Tongue (tissue), 1 donor: ENCODE measurements at regions not wholly inside any gene's neighbourhood (a gene's known extent, or its start where the extent isn't known, plus 50 kb on each side); places are given as distances from the start of the nearest gene placed in this dataset.
"Not testable (repeated sequence)": the region's sequence is repeated elsewhere in the genome, so short reads cannot be mapped to it uniquely, and the experiment has no call there.

Experiments
- DNase-seq: peaks from one replicate; pipeline ENCODE4 v3.0.0-alpha.2; 2015

DNA sequence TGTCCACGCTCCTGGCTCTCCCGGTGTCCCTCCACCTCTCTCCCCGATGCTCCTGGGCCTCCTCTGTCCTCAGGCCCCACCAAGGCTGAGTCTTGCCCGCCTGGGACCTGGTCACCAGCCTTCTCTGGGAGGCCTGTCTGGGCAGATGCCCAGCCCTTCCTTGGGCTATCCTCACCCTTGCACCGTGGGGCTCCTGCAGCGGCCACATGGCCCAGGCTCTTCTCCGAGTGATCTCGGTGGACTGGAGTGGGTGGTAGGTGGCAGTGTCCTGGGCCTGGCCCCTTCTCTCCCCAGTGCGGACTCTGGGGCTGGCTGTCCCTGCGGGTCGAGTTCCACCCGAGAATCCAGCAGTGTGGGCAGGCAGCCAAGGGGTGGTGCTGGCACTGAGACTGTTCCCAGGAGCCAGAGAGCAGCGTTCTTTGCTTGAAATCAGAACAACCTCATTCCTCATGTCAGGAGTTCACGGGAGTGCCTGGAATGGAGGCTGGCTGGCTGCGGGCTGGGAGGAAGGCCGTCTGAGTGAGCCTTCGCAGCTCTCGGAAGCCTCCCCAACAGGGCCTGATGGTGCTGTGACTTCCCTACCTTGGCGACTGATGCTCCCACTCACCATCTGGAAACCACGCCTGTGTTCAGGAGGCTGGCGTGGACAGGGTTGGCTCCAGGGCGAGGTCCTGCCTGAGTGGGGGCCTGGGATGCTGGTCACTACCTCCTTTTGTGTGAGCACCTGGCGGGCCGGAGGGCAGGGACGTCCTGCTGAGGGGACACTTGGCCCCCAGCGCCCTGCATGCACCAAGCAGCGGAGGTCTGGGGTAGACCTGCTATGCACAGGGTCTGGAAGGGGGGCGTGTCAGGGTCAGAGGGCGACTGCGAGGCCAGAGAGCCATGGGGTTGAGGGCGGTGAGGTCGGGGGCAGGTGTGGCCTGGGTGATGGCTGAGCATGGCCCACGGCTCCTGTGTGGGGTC is 113.9 kb downstream of the TMEM121 start:
- not testable (repeated sequence) for DNase-seq

DNA sequence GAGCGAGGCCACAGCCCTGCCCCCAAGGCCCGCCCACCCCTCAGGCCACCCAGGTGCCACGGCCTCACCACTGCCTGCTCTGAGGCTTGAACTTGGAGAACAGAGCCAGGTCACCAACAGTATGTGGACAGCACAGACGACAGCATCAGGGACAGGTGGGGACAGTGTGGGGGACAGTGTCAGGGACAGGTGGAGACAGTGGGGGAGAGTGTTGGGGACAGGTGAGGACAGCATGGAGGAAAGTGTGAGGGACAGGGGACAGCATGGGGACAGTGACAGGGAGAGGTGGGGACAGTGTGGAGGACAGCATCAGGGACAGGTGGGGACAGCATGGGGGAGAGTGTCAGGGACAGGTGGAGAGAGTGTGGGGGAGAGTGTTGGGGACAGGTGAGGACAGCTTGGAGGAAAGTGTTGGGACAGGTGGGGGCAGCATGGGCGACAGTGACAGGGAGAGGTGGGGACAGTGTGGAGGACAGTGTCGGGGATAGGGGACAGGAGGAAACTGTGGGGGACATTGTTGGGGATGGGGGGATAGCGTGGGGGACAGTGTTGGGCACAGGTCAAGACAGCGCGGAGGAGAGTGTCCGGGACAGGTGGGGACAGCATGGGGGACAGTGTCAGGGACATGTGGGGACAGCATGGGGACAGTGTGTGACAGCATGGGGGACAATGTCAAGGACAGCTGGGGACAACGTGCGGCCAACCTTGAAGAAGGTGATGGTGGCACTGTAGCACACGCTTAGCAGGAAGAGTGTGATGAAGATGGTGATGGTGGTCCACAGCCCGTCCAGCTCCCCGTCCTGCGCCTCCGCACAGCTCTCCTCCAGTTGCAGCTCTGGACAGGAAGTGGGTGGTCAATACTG is 114.9 kb downstream of the TMEM121 start:
- DNase-seq: no peak

DNA sequence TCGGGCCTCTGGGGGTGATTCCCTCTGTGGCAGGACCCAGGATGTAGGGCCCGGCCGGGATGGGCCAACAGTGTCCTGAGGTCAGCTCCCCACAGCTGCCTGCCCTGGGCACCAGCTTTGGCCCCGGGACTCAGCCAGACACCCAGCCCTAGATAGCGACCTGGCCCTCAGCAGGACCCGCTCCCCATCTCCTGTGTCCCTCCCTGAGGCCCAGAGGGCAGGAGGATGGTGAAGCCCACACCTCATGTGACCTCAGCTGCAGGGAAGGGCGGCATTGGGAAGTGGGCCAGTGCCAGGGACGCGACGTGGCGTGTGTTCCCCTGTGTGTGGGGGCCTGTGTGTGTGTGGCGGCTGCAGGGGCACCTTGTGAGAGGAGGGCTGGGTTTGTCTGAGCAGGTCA is 115.6 kb downstream of the TMEM121 start:
- not testable (repeated sequence) for DNase-seq

DNA sequence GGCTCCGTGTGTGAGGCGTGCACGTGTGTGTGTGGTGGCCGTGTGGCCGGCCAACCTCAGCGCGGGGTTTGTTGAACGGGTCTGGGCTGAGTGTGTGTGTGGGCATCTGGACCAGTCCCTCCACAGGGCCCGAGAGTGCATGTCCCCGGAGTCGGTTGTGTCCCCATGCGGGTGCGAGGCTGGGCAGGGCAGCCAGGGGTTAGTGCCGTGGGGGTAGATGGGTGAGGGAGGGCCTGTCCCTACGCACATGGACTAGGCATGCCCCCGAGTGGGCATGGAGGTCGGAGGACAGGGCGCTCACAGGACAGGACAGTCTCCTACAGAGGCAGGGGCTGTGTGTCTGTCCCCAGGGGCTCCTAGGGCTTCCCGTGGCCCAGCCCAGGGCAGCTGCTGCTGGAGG is 116.1 kb downstream of the TMEM121 start:
- DNase-seq: not testable (repeated sequence)

DNA sequence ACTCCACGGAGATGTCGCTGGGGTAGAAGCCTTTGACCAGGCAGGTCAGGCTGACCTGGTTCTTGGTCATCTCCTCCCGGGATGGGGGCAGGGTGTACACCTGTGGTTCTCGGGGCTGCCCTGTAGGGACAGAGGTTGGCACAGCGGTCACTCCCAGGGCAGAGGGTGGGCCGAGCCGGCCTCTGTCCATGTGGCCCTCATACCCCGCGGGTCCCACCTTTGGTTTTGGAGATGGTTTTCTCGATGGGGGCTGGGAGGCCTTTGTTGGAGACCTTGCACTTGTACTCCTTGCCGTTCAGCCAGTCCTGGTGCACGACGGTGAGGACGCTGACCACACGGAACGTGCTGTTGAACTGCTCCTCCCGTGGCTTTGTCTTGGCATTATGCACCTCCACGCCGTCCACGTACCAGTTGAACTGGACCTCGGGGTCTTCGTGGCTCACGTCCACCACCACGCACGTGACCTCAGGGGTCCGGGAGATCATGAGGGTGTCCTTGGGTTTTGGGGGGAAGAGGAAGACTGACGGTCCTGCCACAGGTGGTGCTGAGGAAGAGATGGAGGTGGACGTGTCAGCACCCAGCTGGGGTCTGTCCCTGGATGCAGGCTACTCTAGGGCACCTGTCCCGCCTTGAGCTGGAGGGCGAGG is 117.1 kb downstream of the TMEM121 start:
- not testable (repeated sequence) for DNase-seq

DNA sequence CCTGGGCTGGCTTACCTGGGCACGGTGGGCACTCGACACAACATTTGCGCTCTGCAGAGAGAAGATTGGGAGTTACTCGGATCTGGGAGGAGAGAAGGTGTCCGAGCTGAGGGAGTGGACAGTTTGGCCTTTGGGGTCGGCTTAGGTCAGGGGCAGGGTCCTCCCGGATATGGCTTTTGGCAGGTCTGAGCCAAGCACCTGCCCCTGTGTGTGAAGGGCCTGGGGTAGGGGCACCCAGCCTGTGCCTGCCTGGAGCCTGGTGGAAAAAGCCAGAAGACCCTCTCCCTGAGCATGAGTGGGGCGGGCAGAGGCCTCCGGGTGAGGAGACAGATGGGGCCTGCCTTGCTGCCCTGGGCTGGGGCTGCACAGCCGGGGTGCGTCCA is 117.7 kb downstream of the TMEM121 start:
- not testable (repeated sequence) for DNase-seq

DNA sequence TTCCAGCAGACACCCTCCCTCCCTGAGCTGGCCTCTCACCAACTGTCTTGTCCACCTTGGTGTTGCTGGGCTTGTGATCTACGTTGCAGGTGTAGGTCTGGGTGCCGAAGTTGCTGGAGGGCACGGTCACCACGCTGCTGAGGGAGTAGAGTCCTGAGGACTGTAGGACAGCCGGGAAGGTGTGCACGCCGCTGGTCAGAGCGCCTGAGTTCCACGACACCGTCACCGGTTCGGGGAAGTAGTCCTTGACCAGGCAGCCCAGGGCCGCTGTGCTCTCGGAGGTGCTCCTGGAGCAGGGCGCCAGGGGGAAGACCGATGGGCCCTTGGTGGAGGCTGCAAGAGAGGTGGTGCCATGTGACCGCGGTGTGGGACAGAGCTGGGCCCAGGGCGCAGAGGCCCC is 118.1 kb downstream of the TMEM121 start:
- not testable (repeated sequence) for DNase-seq

DNA sequence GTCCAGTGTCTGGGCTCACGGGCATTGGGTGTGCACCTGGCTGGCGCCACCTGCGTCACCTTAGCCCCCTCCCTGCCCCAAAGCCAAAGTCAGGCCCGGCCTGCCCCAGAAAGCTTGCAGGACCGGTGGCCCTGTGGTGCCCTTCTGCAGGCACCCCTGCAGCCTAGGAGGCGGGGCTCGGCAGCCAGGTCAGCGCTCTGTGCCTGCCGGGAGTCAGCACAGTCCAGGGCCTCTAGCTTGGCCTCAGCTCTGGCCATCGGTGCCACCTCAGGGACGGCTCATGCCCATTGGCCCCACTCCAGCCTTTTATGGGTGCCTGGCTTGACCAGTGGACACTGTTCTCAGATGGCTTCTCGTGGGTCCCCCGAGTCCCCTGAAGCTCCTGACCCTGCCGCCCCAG is 118.5 kb downstream of the TMEM121 start:
- DNase-seq: not testable (repeated sequence)

DNA sequence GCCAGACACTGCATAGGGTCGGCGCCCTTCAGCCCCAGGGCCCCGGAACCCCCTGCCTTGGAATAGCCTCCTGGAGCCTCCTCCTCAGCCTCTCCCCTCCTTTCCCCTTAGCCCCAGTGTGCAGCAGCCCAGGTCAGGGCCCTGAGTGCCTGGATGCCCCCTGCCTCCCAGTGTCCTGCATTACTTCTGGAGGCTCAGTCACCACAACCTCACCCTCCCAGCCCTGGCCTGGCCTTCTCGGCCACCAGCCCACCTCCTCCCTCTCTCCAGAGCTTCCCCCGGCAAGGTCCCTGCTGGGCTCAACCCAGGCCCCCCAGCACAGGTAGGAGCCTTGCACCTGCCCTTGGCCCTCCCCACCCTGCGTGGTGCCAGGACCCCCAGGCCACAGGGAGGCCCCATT is 119.0 kb downstream of the TMEM121 start:
- not testable (repeated sequence) for DNase-seq

DNA sequence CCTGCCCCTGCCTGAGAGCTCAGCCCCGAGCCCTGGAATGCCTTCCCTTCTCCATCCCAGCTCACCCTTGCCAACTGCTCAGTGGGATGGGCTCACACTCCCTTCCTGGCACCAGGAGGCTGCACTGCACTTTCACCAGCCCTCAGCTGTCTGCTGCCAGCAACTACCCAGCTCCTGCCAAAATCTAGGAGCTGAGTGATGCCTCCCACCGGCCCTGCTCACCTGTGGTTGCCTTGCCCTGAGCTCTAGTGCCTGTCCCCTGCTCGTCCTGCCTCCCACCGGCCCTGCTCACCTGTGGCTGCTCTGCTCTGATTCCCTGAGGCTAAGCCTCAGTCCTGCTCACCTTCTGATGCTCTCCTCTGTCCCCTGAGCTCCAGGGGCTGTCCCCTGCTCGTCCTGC is 119.8 kb downstream of the TMEM121 start:
- no peak for DNase-seq

DNA sequence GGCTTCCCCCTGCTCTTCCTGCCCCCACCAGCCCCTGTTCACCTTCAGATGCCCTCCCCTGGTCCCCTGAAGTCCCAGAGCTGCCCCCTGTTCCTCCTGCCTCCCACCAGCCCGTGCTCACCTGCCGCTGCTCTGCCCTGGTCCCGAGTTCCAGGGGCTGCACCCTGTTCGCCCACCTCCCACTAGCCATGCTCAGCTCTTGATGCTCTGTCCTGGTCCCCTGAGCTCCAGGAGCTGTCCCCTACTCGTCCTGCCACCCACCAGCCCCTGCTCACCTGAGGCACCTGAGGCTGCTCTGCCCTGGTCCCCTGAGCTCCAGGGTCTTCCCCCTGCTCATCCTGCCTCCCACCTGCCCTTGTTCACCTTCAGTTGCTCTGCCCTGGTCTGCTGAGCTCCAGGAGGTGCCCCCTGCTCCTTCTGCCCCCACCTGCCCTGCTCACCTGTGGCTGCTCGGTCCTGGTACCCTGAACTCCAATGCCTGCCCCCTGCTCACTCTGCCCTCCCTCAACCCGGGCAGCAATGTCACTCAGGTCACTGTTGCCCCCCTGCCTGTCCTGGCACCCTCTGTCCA is 120.4 kb downstream of the TMEM121 start:
- not testable (repeated sequence) for DNase-seq

DNA sequence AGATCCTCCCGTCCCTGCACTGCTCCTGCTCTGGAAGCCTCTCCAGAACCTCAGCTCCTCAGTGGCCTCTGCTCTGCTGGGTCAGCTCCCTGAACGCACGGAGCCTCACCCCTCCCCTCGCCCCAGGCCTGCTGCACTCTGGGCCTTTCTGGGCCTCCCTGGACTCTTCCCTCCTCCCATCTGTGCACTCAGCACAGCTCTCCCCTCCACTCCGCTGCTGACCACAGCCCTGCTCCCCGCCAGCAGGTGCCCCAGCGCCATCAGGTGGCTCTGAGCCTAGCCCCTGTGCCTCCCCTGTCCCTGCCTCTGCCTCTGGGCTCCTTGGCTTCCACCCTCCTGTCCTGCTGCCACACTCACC is 121.0 kb downstream of the TMEM121 start:
- not testable (repeated sequence) for DNase-seq

DNA sequence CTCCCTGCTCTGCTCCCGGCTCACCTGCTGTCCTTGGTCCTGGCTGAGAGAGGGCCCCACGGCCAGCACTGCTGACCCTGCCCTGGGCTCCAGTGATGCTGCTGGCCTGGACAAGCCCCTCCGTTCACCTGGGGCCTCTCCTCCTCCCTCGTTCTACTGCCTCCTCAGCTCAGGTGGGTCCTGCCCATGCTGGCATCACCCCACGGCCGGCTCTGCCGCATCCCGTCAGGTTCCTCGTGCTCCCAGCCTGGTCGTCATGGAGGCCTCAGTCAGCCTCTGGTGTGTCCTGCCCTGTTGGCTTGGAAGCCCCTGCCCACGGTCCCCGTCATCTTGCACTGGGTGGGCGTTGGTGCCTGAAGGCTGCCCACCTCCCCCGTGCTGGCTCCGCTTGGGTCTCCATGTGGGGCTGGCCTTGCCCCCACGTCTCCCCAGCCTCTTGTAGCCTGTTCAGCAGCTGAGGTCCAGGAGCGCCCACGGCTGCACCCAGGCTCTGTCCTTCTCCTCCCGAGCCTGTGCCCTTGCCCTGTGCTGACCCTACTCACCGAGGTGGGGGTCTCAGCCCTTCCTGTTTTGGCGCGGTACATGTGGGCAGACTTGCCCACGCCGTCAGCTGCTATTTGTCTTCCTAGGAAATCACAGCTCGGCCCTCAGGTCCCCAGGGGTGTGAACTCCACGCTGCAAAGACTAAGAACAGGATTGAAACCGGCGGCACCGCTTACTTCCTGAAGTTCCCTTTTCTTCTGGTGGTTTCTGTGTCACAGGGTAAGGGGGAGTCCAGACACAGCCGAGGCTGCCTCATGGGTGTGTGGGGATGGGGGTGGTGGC is 121.6 kb downstream of the TMEM121 start:
- DNase-seq: no peak

DNA sequence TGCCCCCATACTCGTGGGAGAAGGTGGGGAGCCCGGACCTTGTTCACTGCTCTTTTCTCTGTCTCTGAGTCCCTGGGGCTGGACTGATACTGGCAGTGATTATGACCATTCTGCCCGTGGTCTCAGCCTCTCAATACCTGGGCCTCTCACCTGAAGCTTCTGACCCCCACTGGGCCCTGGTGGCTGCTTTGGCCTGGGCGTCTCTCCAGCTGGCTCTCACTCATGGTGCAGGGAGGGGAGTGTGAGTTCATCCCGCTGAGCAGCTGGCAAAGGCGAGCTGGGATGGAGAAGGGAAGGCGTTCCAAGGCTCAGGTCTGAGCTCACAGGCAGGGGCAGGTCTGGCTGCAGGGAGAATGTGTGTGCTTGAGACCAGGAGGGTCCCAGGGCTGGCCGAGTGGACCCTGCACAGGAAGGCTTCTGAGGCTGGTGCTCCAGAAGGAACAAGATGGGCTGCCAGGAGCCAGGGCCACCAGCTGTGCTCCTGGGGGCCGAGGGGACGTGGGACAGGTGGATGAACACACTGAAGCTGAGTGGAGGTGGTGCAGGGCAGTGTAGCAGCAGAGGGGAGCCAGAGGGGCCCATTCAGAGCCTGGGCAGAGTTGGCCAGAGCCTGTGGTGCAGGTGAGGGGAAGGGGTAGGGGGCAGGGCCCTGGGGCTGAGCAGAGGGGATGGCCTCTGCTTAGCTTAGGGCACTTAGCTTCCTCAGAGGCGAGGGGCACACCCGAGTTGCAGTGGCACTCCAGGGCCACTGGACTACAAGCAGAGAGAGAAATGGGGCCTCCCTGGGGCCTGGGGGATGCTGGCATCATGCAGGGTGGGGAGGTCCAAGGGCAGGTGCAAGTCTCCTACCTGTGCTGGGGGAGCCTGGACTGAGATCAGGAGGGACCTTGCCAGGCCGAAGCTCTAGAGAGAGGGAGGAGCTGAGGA is 122.5 kb downstream of the TMEM121 start:
- not testable (repeated sequence) for DNase-seq

DNA sequence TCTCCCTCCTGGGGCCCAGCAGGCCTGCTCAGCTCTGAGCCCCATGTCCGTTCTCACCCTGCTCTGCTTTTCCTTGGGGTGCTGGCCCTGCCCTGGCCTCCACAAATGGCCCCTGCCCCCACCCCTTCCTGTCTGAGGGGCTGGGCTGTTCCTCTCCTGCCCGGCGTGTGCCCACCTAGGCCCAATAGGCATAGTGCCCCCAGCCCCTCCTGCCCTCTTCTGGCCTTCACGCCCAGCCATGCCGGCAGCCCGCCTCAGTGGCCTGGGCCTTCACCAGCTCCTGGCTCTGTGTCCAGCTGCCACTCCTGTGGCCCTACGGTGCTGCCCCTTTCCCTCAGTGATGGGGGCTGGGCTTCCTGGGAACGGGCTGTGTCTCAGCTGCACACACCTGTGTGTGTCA is 125.9 kb downstream of the TMEM121 start:
- DNase-seq: not testable (repeated sequence)

DNA sequence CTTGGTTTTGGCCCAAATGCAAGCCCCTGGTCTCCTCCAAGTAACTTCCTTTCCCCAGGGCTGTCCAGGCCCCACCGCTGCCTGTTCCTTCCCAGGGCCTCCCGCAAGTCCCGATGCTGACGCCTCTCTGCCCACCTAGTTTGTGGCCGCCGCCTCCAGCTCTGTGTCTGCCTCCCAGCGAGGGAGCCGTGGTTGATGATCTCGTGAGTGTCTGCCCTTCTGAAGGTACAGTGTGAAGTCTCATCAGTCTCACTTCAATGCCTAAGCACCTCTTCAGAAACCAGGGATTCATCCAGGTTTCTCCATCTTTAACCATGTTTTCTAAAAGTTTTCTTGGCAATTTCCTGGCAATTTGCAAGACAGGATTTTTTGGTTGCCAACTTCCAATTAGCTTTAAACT is 127.5 kb downstream of the TMEM121 start:
- DNase-seq: not testable (repeated sequence)

DNA sequence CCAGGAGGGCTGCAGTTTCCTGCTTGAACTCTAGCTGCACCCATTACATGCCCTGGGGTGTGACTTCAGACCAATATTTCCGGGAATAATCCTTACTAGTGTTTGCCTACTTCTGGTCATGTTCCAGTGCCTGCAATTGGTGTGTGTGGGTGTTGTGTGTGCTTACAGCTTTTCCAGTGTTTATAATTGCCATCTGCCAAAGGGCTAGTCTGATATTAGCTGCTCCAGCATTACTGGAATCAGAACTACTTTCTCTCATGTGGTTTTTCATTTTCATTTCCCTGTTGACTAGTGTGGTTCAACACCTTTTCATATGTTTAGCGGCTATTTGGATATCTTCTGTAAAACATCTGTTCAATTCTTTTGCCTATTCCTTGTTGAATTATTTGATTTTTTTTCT is 132.9 kb downstream of the TMEM121 start:
- not testable (repeated sequence) for DNase-seq

DNA sequence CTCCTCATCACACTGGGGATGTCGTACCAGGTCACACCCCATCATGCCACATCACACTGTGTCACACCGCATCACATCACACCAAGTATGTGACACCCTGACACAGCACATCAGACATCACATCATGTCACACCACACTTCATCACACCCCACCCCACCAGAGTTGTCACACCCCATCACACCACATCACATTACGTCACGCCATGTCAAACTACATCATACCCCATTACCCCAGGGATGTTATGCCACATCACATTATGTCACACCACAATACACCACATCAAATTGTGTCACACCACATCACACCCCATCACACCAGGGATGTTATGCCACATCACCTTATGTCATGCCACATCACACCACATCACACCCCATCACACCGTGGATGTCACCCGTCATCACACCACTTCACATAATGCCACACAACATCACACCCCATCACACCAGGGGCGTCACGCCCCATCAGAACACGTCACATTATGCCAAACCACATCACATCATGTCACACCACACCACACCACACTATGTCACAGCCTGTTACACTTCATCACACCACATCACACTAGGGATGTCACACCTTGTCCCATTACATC is 133.6 kb downstream of the TMEM121 start:
- no peak for DNase-seq

DNA sequence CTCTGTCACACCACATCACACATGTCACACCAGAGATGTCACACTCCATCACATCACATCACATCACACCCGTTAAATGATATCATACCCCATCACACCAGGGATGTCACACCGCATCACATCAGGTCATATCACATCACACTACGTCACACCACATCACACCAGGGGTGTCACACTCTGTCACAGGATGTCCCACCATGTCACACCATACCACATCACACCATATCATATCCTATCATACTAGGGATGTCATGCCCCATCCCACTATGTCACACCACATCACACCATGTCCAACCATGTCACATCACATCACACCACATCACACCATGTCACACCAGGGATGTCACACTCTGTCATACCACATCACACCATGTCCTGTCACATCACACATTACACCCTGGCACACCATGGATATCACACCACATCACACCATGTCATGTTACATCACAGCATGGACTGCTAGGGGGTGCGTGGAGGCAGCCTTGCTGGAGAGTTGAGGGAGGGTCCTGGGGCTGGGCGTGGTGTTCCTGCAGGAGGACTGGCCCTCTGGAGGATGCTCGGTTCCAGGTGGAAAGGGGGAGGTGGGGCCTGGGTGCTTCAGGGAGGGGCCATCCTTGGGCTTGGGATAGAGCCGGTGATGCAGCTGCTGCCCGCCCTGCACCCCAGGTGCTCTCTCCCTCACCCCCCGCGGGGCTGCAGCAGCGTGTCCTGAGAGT is 134.6 kb downstream of the TMEM121 start:
- DNase-seq: no peak
